Thoracic aorta (tissue), 2 donors: ENCODE measurements at regions not wholly inside any gene's neighbourhood (a gene's known extent, or its start where the extent isn't known, plus 50 kb on each side); places are given as distances from the start of the nearest gene placed in this dataset.

Experiments
- ATAC-seq: fragments of 150-250 bp; one replicate; pipeline ENCODE4 v1.8.0; 2017; ENCODE audit warnings: low read depth; ENCODE audit not compliant: insufficient number of reproducible peaks, low FRiP score
- DNase-seq: peaks from one replicate; pipeline ENCODE4 v3.0.0-alpha.2; 2020; ENCODE audit warnings: low spot score
- H3K27ac ChIP-seq, 2 donors: fragments of 200-600 bp; sonication (generic); 1 replicate in 1 of 2; 2 replicates in 1 of 2; pipeline ENCODE4 v1.5.1; 2016; ENCODE audit warnings: mild to moderate bottlenecking in 2 of 2, moderate library complexity in 2 of 2
- H3K27me3 ChIP-seq: fragments of 200-600 bp; sonication (generic); replicated peaks from 2 replicates; pipeline ENCODE4 v1.6.0; 2016; ENCODE audit warnings: mild to moderate bottlenecking; ENCODE audit not compliant: insufficient read depth
- H3K36me3 ChIP-seq: fragments of 200-600 bp; sonication (generic); one replicate; pipeline ENCODE4 v1.5.1; 2016
- H3K4me1 ChIP-seq, 2 donors: fragments of 200-600 bp; sonication (generic); 1 replicate in 1 of 2; 2 replicates in 1 of 2; pipeline versions ENCODE4 v1.5.1 to v1.6.0; 2016; ENCODE audit warnings: low read depth in 2 of 2, mild to moderate bottlenecking in 1 of 2; ENCODE audit not compliant: control insufficient read depth in 1 of 2
- H3K4me3 ChIP-seq: fragments of 200-600 bp; sonication (generic); 2 replicates; pipeline ENCODE4 v1.5.1; 2016; ENCODE audit warnings: mild to moderate bottlenecking
- H3K9me3 ChIP-seq: fragments of 200-600 bp; sonication (generic); 2 replicates; pipeline ENCODE4 v1.5.1; 2016
- CTCF ChIP-seq: fragments of 200-600 bp; sonication (generic); IDR thresholded peaks from one replicate; pipeline ENCODE4 v1.5.1; 2019; ENCODE audit warnings: antibody characterized with exemption

GRCh38 chr7:46123-46829 is 146.1 kb upstream of the FAM20C start:
- no peak for DNase-seq
- no peak overlapping the region for H3K27ac ChIP-seq
- H3K36me3 ChIP-seq: no peaks in the 10 kb centered on the region
- no peak for ATAC-seq
- H3K27me3 ChIP-seq: no peaks in the 10 kb centered on the region
- no peak for TF ChIP-seq CTCF
- no peak overlapping the region for H3K4me3 ChIP-seq
- H3K9me3 ChIP-seq: no peaks in the 10 kb centered on the region
- no peaks in the 10 kb centered on the region for H3K4me1 ChIP-seq

GRCh38 chr7:46830-47140 is 145.6 kb upstream of the FAM20C start:
- DNase-seq (no peak), ATAC-seq (no peak)
- Histone ChIP-seq H3K27ac (no peak overlapping the region), H3K36me3 (no peaks in the 10 kb centered on the region), H3K4me1 (no peaks in the 10 kb centered on the region), H3K27me3 (no peaks in the 10 kb centered on the region), H3K4me3 (no peak overlapping the region), H3K9me3 (no peaks in the 10 kb centered on the region)
- TF ChIP-seq CTCF: no peak

GRCh38 chr7:51456-52068 is 140.8 kb upstream of the FAM20C start:
- Histone ChIP-seq H3K9me3 (no peaks in the 10 kb centered on the region), H3K36me3 (no peaks in the 10 kb centered on the region), H3K27ac (no peak overlapping the region), H3K4me1 (no peaks in the 10 kb centered on the region), H3K27me3 (no peaks in the 10 kb centered on the region), H3K4me3 (no peak overlapping the region)
- no peak for DNase-seq
- no peak for TF ChIP-seq CTCF
- ATAC-seq: no peak

- no peak for TF ChIP-seq CTCF
- H3K36me3 ChIP-seq: no peaks in the 10 kb centered on the region
- no peak for DNase-seq
- H3K4me3 ChIP-seq: no peak overlapping the region
- no peak for ATAC-seq
- no peaks in the 10 kb centered on the region for H3K27me3 ChIP-seq
- no peak overlapping the region for H3K27ac ChIP-seq
- no peaks in the 10 kb centered on the region for H3K4me1 ChIP-seq
- H3K9me3 ChIP-seq: no peaks in the 10 kb centered on the region
Measured at GRCh38 chr7:52100-52499, 140.3 kb upstream of the FAM20C start.

GRCh38 chr7:53531-53930 is 138.8 kb upstream of the FAM20C start:
- Histone ChIP-seq H3K36me3 (no peaks in the 10 kb centered on the region), H3K9me3 (no peaks in the 10 kb centered on the region), H3K4me1 (no peaks in the 10 kb centered on the region), H3K27ac (no peak overlapping the region), H3K27me3 (no peaks in the 10 kb centered on the region), H3K4me3 (no peak overlapping the region)
- DNase-seq (no peak), ATAC-seq (no peak)
- no peak for TF ChIP-seq CTCF
